Activated T-helper 1 cell treated with anti-CD3 and anti-CD28 coated beads, Interleukin-12 subunit alpha, Interleukin-12 subunit beta, Interleukin-2, Interleukin-4 antibody, amounts not matched to agents 30 ng/mL and 10 ng/mL and 1 ng/mL, durations not matched to agents 14 hours and 24 hours and 36 hours (primary cell): ENCODE measurements at regions not wholly inside any gene's neighbourhood (a gene's known extent, or its start where the extent isn't known, plus 50 kb on each side); places are given as distances from the start of the nearest gene placed in this dataset.
A peak's percentile ranks its signal among the peaks of the same experiment; 100 is the strongest.
"Not testable (repeated sequence)": the region's sequence is repeated elsewhere in the genome, so short reads cannot be mapped to it uniquely, and the experiment has no call there.

Experiments
- DNase-seq: peaks from one replicate; pipeline ENCODE4 v3.0.0; 2021; ENCODE audit warnings: low spot score
- H3K27ac Mint-ChIP-seq: one replicate; pipeline ENCODE4 v1.8.0; 2021; ENCODE audit warnings: mild to moderate bottlenecking, mixed read lengths
- H3K27me3 Mint-ChIP-seq: one replicate; pipeline ENCODE4 v1.8.0; 2022; ENCODE audit warnings: mild to moderate bottlenecking, moderate library complexity, mixed read lengths; ENCODE audit not compliant: insufficient read depth
- H3K36me3 Mint-ChIP-seq: one replicate; pipeline ENCODE4 v1.8.0; 2021; ENCODE audit warnings: low read depth, mixed read lengths
- H3K4me1 Mint-ChIP-seq: one replicate; pipeline ENCODE4 v1.8.0; 2021; ENCODE audit warnings: low read depth, mixed read lengths
- H3K4me3 Mint-ChIP-seq: one replicate; pipeline ENCODE4 v1.8.0; 2021; ENCODE audit warnings: mild to moderate bottlenecking, moderate library complexity, mixed read lengths
- H3K9me3 Mint-ChIP-seq: one replicate; pipeline ENCODE4 v1.8.0; 2021; ENCODE audit warnings: mixed read lengths
- intact Hi-C: fragments of 100-400 bp; cut with micrococcal nuclease; formaldehyde crosslinking; loops from one replicate; pipeline ENCODE4 v1.15.1; 2024

GRCh38 chr17:31722251-31723056 lies 136.6 kb downstream of the COPRS start:
- no peak for DNase-seq
- H3K27ac Mint-ChIP-seq: no peak overlapping the region
- H3K4me1 Mint-ChIP-seq: no peaks in the 10 kb centered on the region
- H3K27me3 Mint-ChIP-seq: peaks cover 3% of the 10 kb centered on the region
- no peaks in the 10 kb centered on the region for H3K9me3 Mint-ChIP-seq
- intact Hi-C loops: no loop called here
- H3K36me3 Mint-ChIP-seq: no peaks in the 10 kb centered on the region
- no peak overlapping the region for H3K4me3 Mint-ChIP-seq

- Mint-ChIP-seq H3K4me1 (no peaks in the 10 kb centered on the region), H3K9me3 (no peaks in the 10 kb centered on the region), H3K36me3 (no peaks in the 10 kb centered on the region), H3K27me3 (peaks cover 3% of the 10 kb centered on the region), H3K4me3 (no peak overlapping the region), H3K27ac (peak overlapping the region; percentile 1)
- DNase-seq: no peak
- intact Hi-C loops: no loop called here
Observed at GRCh38 chr17:31721291-31722025, 137.6 kb downstream of the COPRS start.

GRCh38 chr17:31717251-31717650 lies 141.8 kb downstream of the COPRS start:
- H3K4me3 Mint-ChIP-seq, intact Hi-C loops, DNase-seq, H3K36me3 Mint-ChIP-seq, H3K4me1 Mint-ChIP-seq, H3K27ac Mint-ChIP-seq, H3K27me3 Mint-ChIP-seq, H3K9me3 Mint-ChIP-seq: not testable (repeated sequence)

GRCh38 chr17:31715446-31715845 lies 143.6 kb downstream of the COPRS start:
- Mint-ChIP-seq H3K27ac (no peak overlapping the region), H3K9me3 (no peaks in the 10 kb centered on the region), H3K36me3 (no peaks in the 10 kb centered on the region), H3K4me1 (no peaks in the 10 kb centered on the region), H3K27me3 (peaks cover 4% of the 10 kb centered on the region), H3K4me3 (no peak overlapping the region)
- DNase-seq: no peak
- intact Hi-C loops: no loop called here

- H3K27ac Mint-ChIP-seq: no peak overlapping the region
- H3K4me3 Mint-ChIP-seq: no peak overlapping the region
- no peaks in the 10 kb centered on the region for H3K36me3 Mint-ChIP-seq
- no peaks in the 10 kb centered on the region for H3K9me3 Mint-ChIP-seq
- peaks cover 21% of the 10 kb centered on the region for H3K27me3 Mint-ChIP-seq
- DNase-seq: no peak
- intact Hi-C loops: no loop called here
- H3K4me1 Mint-ChIP-seq: no peaks in the 10 kb centered on the region
Observed at GRCh38 chr17:31704483-31704882, 154.6 kb downstream of the COPRS start.

GRCh38 chr17:31702041-31702440 lies 157.0 kb downstream of the COPRS start:
- intact Hi-C loops: no loop called here
- DNase-seq: no peak
- Mint-ChIP-seq H3K4me1 (no peaks in the 10 kb centered on the region), H3K4me3 (no peak overlapping the region), H3K36me3 (no peaks in the 10 kb centered on the region), H3K9me3 (no peaks in the 10 kb centered on the region), H3K27me3 (peaks cover 22% of the 10 kb centered on the region), H3K27ac (no peak overlapping the region)

- H3K27ac Mint-ChIP-seq: no peak overlapping the region
- intact Hi-C loops: no loop called here
- peaks cover 20% of the 10 kb centered on the region for H3K27me3 Mint-ChIP-seq
- H3K4me3 Mint-ChIP-seq: no peak overlapping the region
- DNase-seq: no peak
- no peaks in the 10 kb centered on the region for H3K36me3 Mint-ChIP-seq
- H3K4me1 Mint-ChIP-seq: no peaks in the 10 kb centered on the region
- no peaks in the 10 kb centered on the region for H3K9me3 Mint-ChIP-seq
Observed at GRCh38 chr17:31700973-31701372, 158.1 kb downstream of the COPRS start.

GRCh38 chr17:31699886-31700285 lies 159.2 kb downstream of the COPRS start:
- Mint-ChIP-seq H3K27me3 (peaks cover 16% of the 10 kb centered on the region), H3K4me1 (no peaks in the 10 kb centered on the region), H3K27ac (no peak overlapping the region), H3K36me3 (no peaks in the 10 kb centered on the region), H3K9me3 (no peaks in the 10 kb centered on the region), H3K4me3 (no peak overlapping the region)
- intact Hi-C loops: no loop called here
- no peak for DNase-seq

- Mint-ChIP-seq H3K27ac (no peak overlapping the region), H3K4me1 (no peaks in the 10 kb centered on the region), H3K36me3 (no peaks in the 10 kb centered on the region), H3K9me3 (no peaks in the 10 kb centered on the region), H3K27me3 (peaks cover 14% of the 10 kb centered on the region), H3K4me3 (no peak overlapping the region)
- no peak for DNase-seq
- intact Hi-C loops: no loop called here
Observed at GRCh38 chr17:31699281-31699680, 159.8 kb downstream of the COPRS start.

- Mint-ChIP-seq H3K4me3 (no peak overlapping the region), H3K9me3 (no peaks in the 10 kb centered on the region), H3K36me3 (no peaks in the 10 kb centered on the region), H3K4me1 (no peaks in the 10 kb centered on the region), H3K27me3 (peaks cover 12% of the 10 kb centered on the region), H3K27ac (no peak overlapping the region)
- intact Hi-C loops: no loop called here
- no peak for DNase-seq
Observed at GRCh38 chr17:31698751-31699150, 160.3 kb downstream of the COPRS start.

- no peaks in the 10 kb centered on the region for H3K36me3 Mint-ChIP-seq
- no peaks in the 10 kb centered on the region for H3K4me1 Mint-ChIP-seq
- H3K4me3 Mint-ChIP-seq: no peak overlapping the region
- intact Hi-C loops: no loop called here
- no peaks in the 10 kb centered on the region for H3K9me3 Mint-ChIP-seq
- no peak overlapping the region for H3K27ac Mint-ChIP-seq
- no peak for DNase-seq
- peaks cover 10% of the 10 kb centered on the region for H3K27me3 Mint-ChIP-seq
Observed at GRCh38 chr17:31697838-31698237, 161.2 kb downstream of the COPRS start.

GRCh38 chr17:31696703-31697325 lies 162.2 kb downstream of the COPRS start:
- H3K4me3 Mint-ChIP-seq: no peak overlapping the region
- intact Hi-C loops: no loop called here

GRCh38 chr17:31696184-31696602 lies 162.9 kb downstream of the COPRS start:
- Mint-ChIP-seq H3K36me3 (no peaks in the 10 kb centered on the region), H3K27me3 (peaks cover 9% of the 10 kb centered on the region), H3K9me3 (no peaks in the 10 kb centered on the region), H3K4me1 (no peaks in the 10 kb centered on the region), H3K27ac (no peak overlapping the region), H3K4me3 (no peak overlapping the region)
- intact Hi-C loops: no loop called here
- DNase-seq: no peak

More at GRCh38 chr17:31696703-31697325, 162.2 kb downstream of the COPRS start:
- no peak overlapping the region for H3K27ac Mint-ChIP-seq
- no peaks in the 10 kb centered on the region for H3K9me3 Mint-ChIP-seq
- H3K36me3 Mint-ChIP-seq: no peaks in the 10 kb centered on the region
- no peaks in the 10 kb centered on the region for H3K4me1 Mint-ChIP-seq
- DNase-seq: no peak
- peaks cover 10% of the 10 kb centered on the region for H3K27me3 Mint-ChIP-seq
